ENCODE measurements at regions not wholly inside any gene's neighbourhood (a gene's known extent, or its start where the extent isn't known, plus 50 kb on each side); places are given as distances from the start of the nearest gene placed in this dataset.

GRCh38 chr18:44046376-44046975 lies 634.2 kb upstream of the SETBP1 start:
- TF ChIP-seq, protein P1, sequence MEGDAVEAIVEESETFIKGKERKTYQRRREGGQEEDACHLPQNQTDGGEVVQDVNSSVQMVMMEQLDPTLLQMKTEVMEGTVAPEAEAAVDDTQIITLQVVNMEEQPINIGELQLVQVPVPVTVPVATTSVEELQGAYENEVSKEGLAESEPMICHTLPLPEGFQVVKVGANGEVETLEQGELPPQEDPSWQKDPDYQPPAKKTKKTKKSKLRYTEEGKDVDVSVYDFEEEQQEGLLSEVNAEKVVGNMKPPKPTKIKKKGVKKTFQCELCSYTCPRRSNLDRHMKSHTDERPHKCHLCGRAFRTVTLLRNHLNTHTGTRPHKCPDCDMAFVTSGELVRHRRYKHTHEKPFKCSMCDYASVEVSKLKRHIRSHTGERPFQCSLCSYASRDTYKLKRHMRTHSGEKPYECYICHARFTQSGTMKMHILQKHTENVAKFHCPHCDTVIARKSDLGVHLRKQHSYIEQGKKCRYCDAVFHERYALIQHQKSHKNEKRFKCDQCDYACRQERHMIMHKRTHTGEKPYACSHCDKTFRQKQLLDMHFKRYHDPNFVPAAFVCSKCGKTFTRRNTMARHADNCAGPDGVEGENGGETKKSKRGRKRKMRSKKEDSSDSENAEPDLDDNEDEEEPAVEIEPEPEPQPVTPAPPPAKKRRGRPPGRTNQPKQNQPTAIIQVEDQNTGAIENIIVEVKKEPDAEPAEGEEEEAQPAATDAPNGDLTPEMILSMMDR (IDR thresholded peaks at IDR 0.05): no peak
- TF ChIP-seq ZFX (IDR thresholded peaks at IDR 0.05; ENCODE audit: borderline replicate concordance): no peak
